ENCODE measurements at regions not wholly inside any gene's neighbourhood (a gene's known extent, or its start where the extent isn't known, plus 50 kb on each side); places are given as distances from the start of the nearest gene placed in this dataset.

DNA sequence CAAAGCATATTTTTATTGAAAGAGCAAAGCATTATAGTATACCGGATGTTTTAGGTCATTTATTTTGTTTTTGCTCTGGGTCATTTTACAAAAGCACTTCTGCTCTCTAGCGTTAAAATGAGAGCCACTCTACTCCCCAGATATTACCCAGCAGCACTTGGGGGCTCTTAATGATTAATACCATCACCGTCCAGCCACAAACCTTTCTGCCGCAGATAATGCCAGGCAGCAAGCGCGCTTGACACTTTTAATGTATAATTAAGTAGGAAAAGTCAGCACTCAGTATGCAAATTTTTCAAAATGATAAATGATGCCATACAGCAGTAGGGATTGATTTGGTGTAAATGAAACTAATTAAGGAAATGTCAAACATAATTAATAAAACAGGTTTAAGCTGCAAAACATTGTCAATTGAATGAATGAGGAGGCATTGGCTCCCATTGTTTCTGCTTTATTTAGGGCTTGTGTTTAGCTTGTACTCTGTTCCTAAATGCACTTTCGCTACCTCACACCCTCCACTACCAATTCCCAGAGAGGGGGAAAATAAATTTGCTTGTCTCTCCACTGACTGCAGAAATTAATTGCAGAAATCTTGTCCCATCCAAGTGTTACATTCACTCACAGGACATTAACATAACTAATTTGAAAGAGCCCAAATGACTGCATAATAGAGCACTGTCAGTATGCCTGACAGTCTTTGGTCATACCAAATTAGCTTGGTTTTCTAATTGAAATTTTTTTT lies 358.8 kb upstream of the ARRDC3 start:
- no peak for TF ChIP-seq POLR2A (IDR thresholded peaks at IDR 0.05)
- no peak for TF ChIP-seq POLR2AphosphoS5 (IDR thresholded peaks at IDR 0.05)
- TF ChIP-seq, protein P1, sequence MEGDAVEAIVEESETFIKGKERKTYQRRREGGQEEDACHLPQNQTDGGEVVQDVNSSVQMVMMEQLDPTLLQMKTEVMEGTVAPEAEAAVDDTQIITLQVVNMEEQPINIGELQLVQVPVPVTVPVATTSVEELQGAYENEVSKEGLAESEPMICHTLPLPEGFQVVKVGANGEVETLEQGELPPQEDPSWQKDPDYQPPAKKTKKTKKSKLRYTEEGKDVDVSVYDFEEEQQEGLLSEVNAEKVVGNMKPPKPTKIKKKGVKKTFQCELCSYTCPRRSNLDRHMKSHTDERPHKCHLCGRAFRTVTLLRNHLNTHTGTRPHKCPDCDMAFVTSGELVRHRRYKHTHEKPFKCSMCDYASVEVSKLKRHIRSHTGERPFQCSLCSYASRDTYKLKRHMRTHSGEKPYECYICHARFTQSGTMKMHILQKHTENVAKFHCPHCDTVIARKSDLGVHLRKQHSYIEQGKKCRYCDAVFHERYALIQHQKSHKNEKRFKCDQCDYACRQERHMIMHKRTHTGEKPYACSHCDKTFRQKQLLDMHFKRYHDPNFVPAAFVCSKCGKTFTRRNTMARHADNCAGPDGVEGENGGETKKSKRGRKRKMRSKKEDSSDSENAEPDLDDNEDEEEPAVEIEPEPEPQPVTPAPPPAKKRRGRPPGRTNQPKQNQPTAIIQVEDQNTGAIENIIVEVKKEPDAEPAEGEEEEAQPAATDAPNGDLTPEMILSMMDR (IDR thresholded peaks at IDR 0.05 in 8 of 11, conservative IDR thresholded peaks at IDR 0.05 in 3 of 11): no peak

All from spleen (tissue), 7 donors.